Esophagus muscularis mucosa (tissue), 4 donors: ENCODE measurements at regions not wholly inside any gene's neighbourhood (a gene's known extent, or its start where the extent isn't known, plus 50 kb on each side); places are given as distances from the start of the nearest gene placed in this dataset.

Experiments
- DNase-seq: peaks from one replicate; pipeline ENCODE4 v3.0.0-alpha.2; 2017; ENCODE audit errors: extremely low spot score
- H3K27ac ChIP-seq, 4 donors: fragments of 200-600 bp; sonication (generic); replicated peaks in 1 of 4; 1 replicate in 3 of 4; 2 replicates in 1 of 4; pipeline ENCODE4 v1.5.1; 2016 to 2019; ENCODE audit warnings: mild to moderate bottlenecking in 1 of 4
- H3K27me3 ChIP-seq, 4 donors: fragments of 200-600 bp; sonication (generic); one replicate each; pipeline versions ENCODE4 v1.5.1 to v1.6.0; 2016 to 2019
- H3K36me3 ChIP-seq, 4 donors: fragments of 200-600 bp; sonication (generic); one replicate each; pipeline ENCODE4 v1.5.1; 2016 to 2019
- H3K4me1 ChIP-seq, 4 donors: fragments of 200-600 bp; sonication (generic); one replicate each; pipeline ENCODE4 v1.5.1; 2016 to 2019
- H3K4me3 ChIP-seq, 4 donors: fragments of 200-600 bp; sonication (generic); 1 replicate in 2 of 4; 2 replicates in 2 of 4; pipeline ENCODE4 v1.5.1; 2016 to 2019; ENCODE audit warnings: mild to moderate bottlenecking in 4 of 4, moderate library complexity in 1 of 4
- H3K9me3 ChIP-seq, 4 donors: fragments of 200-600 bp; sonication (generic); 1 replicate in 3 of 4; 2 replicates in 1 of 4; pipeline ENCODE4 v1.5.1; 2016 to 2019
- CTCF ChIP-seq, 3 experiments: fragments of 200-600 bp in 2 of 3; fragments of 450-650 bp in 1 of 3; sonication (generic) in 2 of 3; IDR thresholded peaks; one replicate each; pipeline ENCODE4 v1.5.1; 2017 to 2019; ENCODE audit warnings: antibody characterized with exemption in 3 of 3, mild to moderate bottlenecking in 2 of 3, moderate library complexity in 1 of 3
- EP300 ChIP-seq: sonication (generic); formaldehyde crosslinking; IDR thresholded peaks from one replicate; pipeline ENCODE4 v1.6.1; 2017; ENCODE audit warnings: antibody characterized with exemption
- POLR2A ChIP-seq: fragments of 450-650 bp; IDR thresholded peaks from one replicate; pipeline ENCODE4 v1.6.1; 2017; ENCODE audit warnings: antibody characterized with exemption, moderate library complexity, mild to moderate bottlenecking, low read depth
- POLR2AphosphoS5 ChIP-seq, 2 donors: sonication (generic); formaldehyde crosslinking; IDR thresholded peaks; one replicate each; pipeline ENCODE4 v1.6.1; 2017; ENCODE audit warnings: antibody characterized with exemption in 2 of 2
- WGBS: methylation state at CpG from one replicate; pipeline ENCODE4 v1.1.5; 2018; 5-methylcytosine and 5-hydroxymethylcytosine counted together
- intact Hi-C: fragments of 100-400 bp; cut with DNase I; formaldehyde crosslinking; loops from one replicate; pipeline ENCODE4 v1.15.1; 2023

DNA sequence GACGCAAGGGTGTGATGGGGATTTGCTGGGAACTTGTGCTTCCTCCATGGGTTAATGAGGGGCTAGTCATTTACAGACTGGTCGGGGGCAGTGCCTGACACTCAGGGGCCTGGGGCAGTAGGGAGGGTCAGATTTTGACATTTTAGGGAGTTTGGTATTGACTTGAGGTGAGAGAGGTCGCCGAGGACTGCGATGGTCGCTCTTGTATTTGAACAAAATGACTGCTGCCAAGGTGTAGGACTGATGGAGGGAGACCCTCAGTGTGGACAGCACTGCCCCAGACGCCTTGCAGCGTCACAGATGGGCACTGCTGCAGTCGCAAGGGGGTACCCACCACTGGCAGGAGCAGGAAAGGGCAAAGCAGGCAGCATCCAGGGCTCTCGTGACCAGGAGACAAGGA is 182.9 kb downstream of the RTP5 start:
- intact Hi-C loops = no loop called here
- WGBS = 69% methylated on average over 10 of the region's 10 CpGs
- no peaks in the 10 kb centered on the region for H3K4me1 ChIP-seq
- TF ChIP-seq POLR2AphosphoS5 (IDR thresholded peaks at IDR 0.05) = no peak
- TF ChIP-seq CTCF (IDR thresholded peaks at IDR 0.05) = no peak
- no peak for TF ChIP-seq EP300
- TF ChIP-seq POLR2A = no peak
- H3K27ac ChIP-seq = no peak overlapping the region
- no peak for DNase-seq
- no peaks in the 10 kb centered on the region for H3K36me3 ChIP-seq
- no peak overlapping the region for H3K4me3 ChIP-seq
- H3K27me3 ChIP-seq = peaks cover 0 to 51% (median 1%) of the 10 kb centered on the region in 4 donors
- H3K9me3 ChIP-seq = no peaks in the 10 kb centered on the region

GRCh38 chr2:242053921-242054320 is 184.4 kb downstream of the RTP5 start:
- H3K36me3 ChIP-seq = no peaks in the 10 kb centered on the region
- peaks cover 0 to 46% (median 2%) of the 10 kb centered on the region in 4 donors for H3K27me3 ChIP-seq
- no peak overlapping the region for H3K4me3 ChIP-seq
- H3K4me1 ChIP-seq = no peaks in the 10 kb centered on the region
- H3K9me3 ChIP-seq = no peaks in the 10 kb centered on the region
- no peak for TF ChIP-seq EP300
- WGBS = 74% methylated on average over 12 of the region's 12 CpGs
- intact Hi-C loops = no loop called here
- no peak overlapping the region for H3K27ac ChIP-seq
- DNase-seq = no peak

DNA sequence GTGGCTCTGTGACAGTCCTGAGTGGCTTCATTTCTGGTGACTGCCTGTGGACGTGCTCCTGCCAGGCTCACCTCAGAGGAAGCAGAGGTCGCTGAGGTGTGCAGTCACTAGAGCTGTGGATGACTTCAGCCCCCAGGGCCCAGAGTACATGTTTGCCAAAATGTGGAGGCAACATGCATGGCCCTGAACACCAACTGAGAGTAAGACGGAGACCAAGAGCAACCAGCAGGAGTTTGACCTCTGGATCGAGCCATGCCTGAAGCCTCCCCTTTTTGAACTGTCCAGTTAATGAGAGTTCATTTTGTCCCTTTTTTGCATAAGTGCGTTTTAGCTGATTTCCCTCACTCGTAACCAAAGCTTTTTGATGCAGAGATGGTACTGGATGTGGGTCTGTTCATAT is 184.9 kb downstream of the RTP5 start:
- no peaks in the 10 kb centered on the region for H3K4me1 ChIP-seq
- no peak overlapping the region for H3K27ac ChIP-seq
- TF ChIP-seq POLR2A = no peak
- TF ChIP-seq EP300 = no peak
- TF ChIP-seq POLR2AphosphoS5 (IDR thresholded peaks at IDR 0.05) = no peak
- no peak for TF ChIP-seq CTCF (IDR thresholded peaks at IDR 0.05)
- no peak for DNase-seq
- no peaks in the 10 kb centered on the region for H3K36me3 ChIP-seq
- 80% methylated on average over 6 of the region's 6 CpGs for WGBS
- no peak overlapping the region for H3K4me3 ChIP-seq
- intact Hi-C loops = no loop called here
- H3K27me3 ChIP-seq = peaks cover 0 to 43% (median 2%) of the 10 kb centered on the region in 4 donors
- no peaks in the 10 kb centered on the region for H3K9me3 ChIP-seq

- no peaks in the 10 kb centered on the region for H3K36me3 ChIP-seq
- intact Hi-C loops = no loop called here
- H3K4me1 ChIP-seq = no peaks in the 10 kb centered on the region
- WGBS = 81% methylated on average over 24 of the region's 39 CpGs
- H3K27me3 ChIP-seq = peaks cover 0 to 40% (median 2%) of the 10 kb centered on the region in 4 donors
- H3K9me3 ChIP-seq = peaks cover 0 to 2% (median 0%) of the 10 kb centered on the region in 4 donors
- no peak for DNase-seq
- no peak overlapping the region for H3K27ac ChIP-seq
- no peak overlapping the region for H3K4me3 ChIP-seq
- TF ChIP-seq POLR2A (no peak), POLR2AphosphoS5 (IDR thresholded peaks at IDR 0.05) (no peak), CTCF (IDR thresholded peaks at IDR 0.05) (no peak), EP300 (no peak)
Measured at GRCh38 chr2:242054881-242055801, 185.6 kb downstream of the RTP5 start.

GRCh38 chr2:242056026-242056425 is 186.5 kb downstream of the RTP5 start:
- H3K4me3 ChIP-seq = no peak overlapping the region
- DNase-seq = no peak
- no peaks in the 10 kb centered on the region for H3K36me3 ChIP-seq
- H3K27ac ChIP-seq = no peak overlapping the region
- H3K4me1 ChIP-seq = no peaks in the 10 kb centered on the region
- TF ChIP-seq POLR2A (no peak), POLR2AphosphoS5 (IDR thresholded peaks at IDR 0.05) (no peak), CTCF (IDR thresholded peaks at IDR 0.05) (no peak)
- peaks cover 0 to 9% (median 2%) of the 10 kb centered on the region in 4 donors for H3K9me3 ChIP-seq
- H3K27me3 ChIP-seq = peaks cover 0 to 48% (median 2%) of the 10 kb centered on the region in 4 donors
- intact Hi-C loops = no loop called here
- WGBS = 79% methylated on average over 10 of the region's 10 CpGs
